Neuronal stem cell (in vitro differentiated cells): ENCODE measurements at regions not wholly inside any gene's neighbourhood (a gene's known extent, or its start where the extent isn't known, plus 50 kb on each side); places are given as distances from the start of the nearest gene placed in this dataset.

Experiments
- DNase-seq: peaks from one replicate; pipeline ENCODE4 v3.0.0-alpha.2; 2013; ENCODE audit warnings: low spot score
- H2AFZ ChIP-seq: one replicate; pipeline ENCODE4 v1.6.1; 2013; ENCODE audit warnings: mild to moderate bottlenecking, low read length, inconsistent platforms
- H2AK5ac ChIP-seq: 2 replicates; pipeline ENCODE4 v1.6.1; 2013; ENCODE audit warnings: low read depth, mild to moderate bottlenecking, inconsistent platforms, low read length, moderate library complexity, mixed read lengths
- H2BK120ac ChIP-seq: 2 replicates; pipeline ENCODE4 v1.6.1; 2013; ENCODE audit warnings: low read depth, mild to moderate bottlenecking, inconsistent platforms, low read length, moderate library complexity, mixed read lengths
- H2BK12ac ChIP-seq: one replicate; pipeline ENCODE4 v1.6.1; 2013; ENCODE audit warnings: low read length, inconsistent platforms
- H2BK15ac ChIP-seq: 2 replicates; pipeline ENCODE4 v1.6.1; 2013; ENCODE audit warnings: mild to moderate bottlenecking, low read length, inconsistent platforms, mixed read lengths
- H2BK5ac ChIP-seq: one replicate; pipeline ENCODE4 v1.6.1; 2013; ENCODE audit warnings: inconsistent platforms, mild to moderate bottlenecking, low read length, moderate library complexity
- H3K14ac ChIP-seq: one replicate; pipeline ENCODE4 v1.6.1; 2013; ENCODE audit warnings: low read length, inconsistent platforms
- H3K18ac ChIP-seq: 2 replicates; pipeline ENCODE4 v1.6.1; 2013; ENCODE audit warnings: low read length, inconsistent platforms
- H3K23ac ChIP-seq: 2 replicates; pipeline ENCODE4 v1.6.1; 2013; ENCODE audit warnings: low read depth, mild to moderate bottlenecking, mixed read lengths, low read length, inconsistent platforms; ENCODE audit not compliant: poor library complexity
- H3K27ac ChIP-seq: replicated peaks from 3 replicates; pipeline ENCODE4 v1.5.1; 2013; ENCODE audit warnings: low read length, inconsistent platforms
- H3K27me3 ChIP-seq, 3 experiments: 2 replicates each; pipeline ENCODE4 v1.6.1; 2013; ENCODE audit warnings: low read length in 3 of 3, mild to moderate bottlenecking in 2 of 3, inconsistent platforms in 1 of 3, low read depth in 1 of 3, mixed read lengths in 1 of 3, moderate library complexity in 1 of 3; ENCODE audit not compliant: control insufficient read depth in 3 of 3, insufficient read depth in 3 of 3
- H3K36me3 ChIP-seq, 2 donors: replicated peaks in 1 of 2; 2 replicates each; pipeline ENCODE4 v1.6.1; 2013; ENCODE audit warnings: low read length in 2 of 2; ENCODE audit not compliant: control insufficient read depth in 2 of 2, insufficient read depth in 2 of 2
- H3K4ac ChIP-seq: 2 replicates; pipeline ENCODE4 v1.6.1; 2013; ENCODE audit warnings: inconsistent platforms, mild to moderate bottlenecking, low read length, moderate library complexity
- H3K4me1 ChIP-seq, 2 donors: 1 replicate in 1 of 2; 2 replicates in 1 of 2; pipeline ENCODE4 v1.6.1; 2013; ENCODE audit warnings: low read length in 2 of 2, low read depth in 1 of 2; ENCODE audit not compliant: control insufficient read depth in 2 of 2, insufficient read depth in 1 of 2
- H3K4me2 ChIP-seq: one replicate; pipeline ENCODE4 v1.6.1; 2013; ENCODE audit warnings: mild to moderate bottlenecking, low read length, inconsistent platforms; ENCODE audit not compliant: insufficient read depth, poor library complexity, severe bottlenecking
- H3K4me3 ChIP-seq, 2 donors: 2 replicates each; pipeline ENCODE4 v1.5.1; 2013; ENCODE audit warnings: low read length in 2 of 2, mild to moderate bottlenecking in 2 of 2, inconsistent platforms in 1 of 2, moderate library complexity in 1 of 2
- H3K79me1 ChIP-seq: one replicate; pipeline ENCODE4 v1.6.1; 2013; ENCODE audit warnings: low read depth, mild to moderate bottlenecking, inconsistent platforms, low read length, moderate library complexity
- H3K9ac ChIP-seq: one replicate; pipeline ENCODE4 v1.6.1; 2013; ENCODE audit warnings: mild to moderate bottlenecking, low read depth, low read length, inconsistent platforms; ENCODE audit not compliant: poor library complexity
- H3K9me3 ChIP-seq, 2 donors: replicated peaks in 1 of 2; 2 replicates each; pipeline versions ENCODE3 to v1.6.1; 2013; ENCODE audit warnings: low read length in 2 of 2, mild to moderate bottlenecking in 2 of 2, inconsistent platforms in 1 of 2, low read depth in 1 of 2, mixed read lengths in 1 of 2, moderate library complexity in 1 of 2; ENCODE audit not compliant: control insufficient read depth in 2 of 2, insufficient read depth in 1 of 2
- H4K8ac ChIP-seq: one replicate; pipeline ENCODE4 v1.6.1; 2013; ENCODE audit warnings: low read depth, mild to moderate bottlenecking, inconsistent platforms, low read length, moderate library complexity
- H4K91ac ChIP-seq: one replicate; pipeline ENCODE4 v1.6.1; 2013; ENCODE audit warnings: low read length, low read depth, mild to moderate bottlenecking, inconsistent platforms; ENCODE audit not compliant: poor library complexity
- WGBS, 2 donors: extraction: QIAGEN DNeasy Blood & Tissue Kit; methylation state at CpG; one replicate each; pipeline ENCODE4 v1.1.7; 2013; ENCODE audit warnings: missing lambda C conversion rate in 2 of 2, mixed read lengths in 1 of 2; ENCODE audit not compliant: insufficient read length in 2 of 2, insufficient replicate concordance in 1 of 2; ENCODE audit errors: extremely low coverage in 2 of 2; 5-methylcytosine and 5-hydroxymethylcytosine counted together

- no CpG with 5 or more reads among the region's 1 CpG for whole genome bisulfite sequencing, 2 donors
- no peaks in the 10 kb centered on the region for H3K27me3 ChIP-seq
- H3K4me1 ChIP-seq, result peaks cover 0 to 6% of the 10 kb centered on the region in 2 donors
- no peak overlapping the region for H2BK120ac ChIP-seq
- H3K4me3 ChIP-seq, result no peak overlapping the region
- no peak overlapping the region for H4K8ac ChIP-seq
- no peak overlapping the region for H2AK5ac ChIP-seq
- H3K79me1 ChIP-seq, result no peaks in the 10 kb centered on the region
- no peaks in the 10 kb centered on the region for H3K36me3 ChIP-seq
- no peak overlapping the region for H3K4ac ChIP-seq
- no peak overlapping the region for H4K91ac ChIP-seq
- no peak overlapping the region for H3K27ac ChIP-seq
- no peak overlapping the region for H3K9ac ChIP-seq
- H2BK15ac ChIP-seq, result no peak overlapping the region
- no peak overlapping the region for H3K4me2 ChIP-seq
- H3K14ac ChIP-seq, result no peak overlapping the region
- H3K18ac ChIP-seq, result no peak overlapping the region
- H2AFZ ChIP-seq, result no peak overlapping the region
- no peak overlapping the region for H2BK12ac ChIP-seq
- no peak overlapping the region for H3K23ac ChIP-seq
- no peak overlapping the region for H2BK5ac ChIP-seq
- no peak for DNase-seq
- peaks cover 3 to 7% of the 10 kb centered on the region in 2 donors for H3K9me3 ChIP-seq
These were observed 193.2 kb downstream of the PDCD6IP start for GRCh38 chr3:33991673-33992072.

DNA sequence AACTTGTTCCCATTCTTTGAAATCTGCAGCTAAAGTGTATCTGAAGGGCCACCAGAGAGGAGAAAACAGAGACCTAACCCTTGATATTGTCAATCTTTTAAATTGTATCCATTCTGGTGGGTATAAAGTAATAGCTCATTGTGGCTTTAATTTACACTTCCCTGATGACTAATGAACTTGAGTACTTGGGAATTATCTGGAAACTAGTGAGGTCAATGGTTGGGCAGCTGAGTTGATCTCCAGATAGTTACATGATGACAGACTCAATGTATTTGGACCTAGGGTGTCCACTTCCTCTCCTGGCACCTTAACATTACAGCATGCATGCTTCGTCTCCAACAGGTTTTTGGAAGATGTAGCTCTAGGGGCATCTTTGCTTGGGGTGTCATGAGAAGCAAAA is 195.2 kb downstream of the PDCD6IP start:
- H3K36me3 ChIP-seq, result no peaks in the 10 kb centered on the region
- no peak overlapping the region for H2AFZ ChIP-seq
- H4K91ac ChIP-seq, result no peak overlapping the region
- H3K4me3 ChIP-seq, result no peak overlapping the region
- no peak overlapping the region for H2BK120ac ChIP-seq
- WGBS, 2 donors, result no CpG with 5 or more reads among the region's 1 CpG
- no peak overlapping the region for H2BK5ac ChIP-seq
- H2AK5ac ChIP-seq, result no peak overlapping the region
- H3K18ac ChIP-seq, result no peak overlapping the region
- no peak overlapping the region for H3K14ac ChIP-seq
- no peak overlapping the region for H3K9ac ChIP-seq
- no peaks in the 10 kb centered on the region for H3K79me1 ChIP-seq
- H2BK12ac ChIP-seq, result no peak overlapping the region
- no peak overlapping the region for H3K27ac ChIP-seq
- DNase-seq, result no peak
- peaks cover 7% of the 10 kb centered on the region in 2 donors for H3K9me3 ChIP-seq
- H3K27me3 ChIP-seq, result no peaks in the 10 kb centered on the region
- no peak overlapping the region for H3K4ac ChIP-seq
- H3K4me2 ChIP-seq, result no peak overlapping the region
- H3K23ac ChIP-seq, result no peak overlapping the region
- H3K4me1 ChIP-seq, result peaks cover 0 to 6% of the 10 kb centered on the region in 2 donors
- H4K8ac ChIP-seq, result no peak overlapping the region
- H2BK15ac ChIP-seq, result no peak overlapping the region

DNA sequence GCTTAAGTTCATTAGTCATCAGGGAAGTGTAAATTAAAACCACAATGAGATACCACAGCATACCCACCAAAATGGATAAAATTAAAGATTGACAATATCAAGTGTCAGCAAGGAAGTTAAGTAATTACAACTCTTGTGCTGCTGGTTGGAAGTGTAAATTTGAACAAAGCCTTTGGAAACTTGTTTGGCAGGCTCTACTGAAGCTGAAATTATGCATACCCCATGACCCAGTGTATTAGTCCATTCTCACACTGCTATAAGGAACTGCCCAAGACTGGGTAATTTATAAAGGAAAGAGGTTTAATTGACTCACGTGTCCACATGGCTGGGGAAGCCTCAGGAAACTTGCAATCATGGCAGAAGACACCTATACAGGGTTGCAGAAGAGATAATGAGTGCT is 196.1 kb downstream of the PDCD6IP start:
- H2BK12ac ChIP-seq, result no peak overlapping the region
- H3K4me3 ChIP-seq, result no peak overlapping the region
- H3K4ac ChIP-seq, result no peak overlapping the region
- H3K36me3 ChIP-seq, result no peaks in the 10 kb centered on the region
- no peak overlapping the region for H3K18ac ChIP-seq
- H3K27me3 ChIP-seq, result no peaks in the 10 kb centered on the region
- H3K4me2 ChIP-seq, result no peak overlapping the region
- H3K9me3 ChIP-seq, result peaks cover 7% of the 10 kb centered on the region in 2 donors
- no peak overlapping the region for H3K9ac ChIP-seq
- peaks cover 0 to 2% of the 10 kb centered on the region in 2 donors for H3K4me1 ChIP-seq
- H4K91ac ChIP-seq, result no peak overlapping the region
- no peak overlapping the region for H4K8ac ChIP-seq
- H2BK5ac ChIP-seq, result no peak overlapping the region
- H2AK5ac ChIP-seq, result no peak overlapping the region
- no peak overlapping the region for H3K23ac ChIP-seq
- no peak overlapping the region for H2BK120ac ChIP-seq
- H3K27ac ChIP-seq, result no peak overlapping the region
- H2BK15ac ChIP-seq, result no peak overlapping the region
- no CpG with 5 or more reads among the region's 1 CpG for WGBS, 2 donors
- no peak for DNase-seq
- no peaks in the 10 kb centered on the region for H3K79me1 ChIP-seq
- H2AFZ ChIP-seq, result no peak overlapping the region
- no peak overlapping the region for H3K14ac ChIP-seq

GRCh38 chr3:34000301-34000700 is 201.9 kb downstream of the PDCD6IP start:
- Histone ChIP-seq H2BK120ac (no peak overlapping the region), H2AK5ac (peak overlapping the region; percentile 44), H3K14ac (no peak overlapping the region), H2BK5ac (no peak overlapping the region), H3K23ac (no peak overlapping the region), H2BK12ac (peak overlapping the region; percentile 12), H3K9ac (no peak overlapping the region), H3K79me1 (no peaks in the 10 kb centered on the region), H4K91ac (no peak overlapping the region), H2BK15ac (no peak overlapping the region), H2AFZ (no peak overlapping the region), H3K27me3 (no peaks in the 10 kb centered on the region), H3K4ac (no peak overlapping the region), H3K4me2 (no peak overlapping the region), H3K18ac (peak overlapping the region; percentile 51), H3K4me1 (peaks cover 16% of the 10 kb centered on the region in 2 donors), H3K36me3 (no peaks in the 10 kb centered on the region), H3K4me3 (no peak overlapping the region), H4K8ac (no peak overlapping the region), H3K27ac (peak overlapping the region; percentile 82), H3K9me3 (peaks cover 6 to 7% of the 10 kb centered on the region in 2 donors)
- DNase-seq, result no peak
